ENCODE measurements at regions not wholly inside any gene's neighbourhood (a gene's known extent, or its start where the extent isn't known, plus 50 kb on each side); places are given as distances from the start of the nearest gene placed in this dataset.

DNA sequence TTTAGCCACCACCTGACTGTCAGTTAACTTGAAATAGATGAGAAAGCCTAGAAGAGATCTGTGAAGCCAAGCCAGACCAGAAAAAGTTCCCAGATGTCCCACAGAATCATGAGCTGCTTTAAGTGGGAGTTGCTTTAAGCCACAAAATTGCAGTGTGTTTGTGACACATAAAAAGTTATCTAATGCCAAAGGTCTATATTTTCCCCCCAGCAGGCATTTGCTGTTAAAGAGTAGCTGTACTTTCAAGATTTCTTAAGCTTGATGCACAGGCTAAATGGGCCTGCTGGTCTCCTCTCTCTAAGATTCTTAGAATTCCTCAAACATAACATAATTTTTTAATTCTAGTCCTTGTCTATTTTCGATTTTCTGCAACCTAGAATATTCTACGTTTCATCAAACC lies 825.7 kb downstream of the FAM181B start:
- H3K36me3 ChIP-seq (ENCODE audit: control insufficient read depth, insufficient read depth, low read length), result no peaks in the 10 kb centered on the region
- H3K23ac ChIP-seq (ENCODE audit: low read depth, low read length), result no peak overlapping the region
- no peak overlapping the region for H3K27ac ChIP-seq (ENCODE audit: insufficient read depth, low read length)
- H3K56ac ChIP-seq (ENCODE audit: extremely low read depth, insufficient read depth, low read length), result no peak overlapping the region
- no peaks in the 10 kb centered on the region for H4K20me1 ChIP-seq (ENCODE audit: insufficient read depth, low read length)
- H2BK5ac ChIP-seq (ENCODE audit: low read depth, low read length, poor library complexity, severe bottlenecking), result no peak overlapping the region
- no peaks in the 10 kb centered on the region for H3K9me1 ChIP-seq (ENCODE audit: insufficient read depth, low read length)
- no peak overlapping the region for H4K8ac ChIP-seq (ENCODE audit: low read depth in 2 of 2, low read length in 2 of 2)
- H3K27me3 ChIP-seq (ENCODE audit: control insufficient read depth, insufficient read depth, low read length), result no peaks in the 10 kb centered on the region
- WGBS, 2 experiments (ENCODE audit: extremely low coverage in 2 of 2, insufficient read length in 1 of 2), result no CpG with 5 or more reads among the region's 2 CpGs
- no TSS peak for BruUV-seq (replicated peaks)
- H3K4ac ChIP-seq (ENCODE audit: low read depth, low read length), result no peak overlapping the region
- H3K4me2 ChIP-seq (ENCODE audit: low read depth, low read length), result no peak overlapping the region
- ATAC-seq (ENCODE audit: low read depth) (no peak), DNase-seq (no peak)
- no peak overlapping the region for H2AK9ac ChIP-seq (replicated peaks; ENCODE audit: low read depth, low read length, poor library complexity)
- no peak overlapping the region for H2BK20ac ChIP-seq (ENCODE audit: low read depth, low read length)
- H3K18ac ChIP-seq (ENCODE audit: low read depth, low read length), result no peak overlapping the region
- ChIA-PET CTCF (no interaction called here), POLR2A (ENCODE audit: unreplicated experiment) (no interaction called here)
- in situ Hi-C loops (cut with MboI; ENCODE audit: low sequenced_read_pairs) (no loop called here), dilution Hi-C loops (cut with HindIII; ENCODE audit: low sequenced_read_pairs, unreplicated experiment) (no loop called here), intact Hi-C loops (cut with micrococcal nuclease) (no loop called here)
- no peak overlapping the region for H2AFZ ChIP-seq (replicated peaks; ENCODE audit: low read length, poor library complexity)
- no peak overlapping the region for H2AK5ac ChIP-seq (ENCODE audit: low read depth, low read length)
- H3K4me1 ChIP-seq (ENCODE audit: control insufficient read depth, insufficient read depth, low read length), result no peaks in the 10 kb centered on the region
- TF ChIP-seq CTCF (conservative IDR thresholded peaks at IDR 0.05; ENCODE audit: low read depth, low read length) (no peak), ELK1 (IDR thresholded peaks at IDR 0.05; ENCODE audit: borderline replicate concordance, low read depth, low read length) (no peak), SMC3 (IDR thresholded peaks at IDR 0.05; ENCODE audit: low read depth, low read length) (no peak), FOS (IDR thresholded peaks at IDR 0.05; ENCODE audit: low read depth, low read length) (no peak)
- H3K9ac ChIP-seq (ENCODE audit: low read depth, low read length), result no peak overlapping the region
- no peak overlapping the region for H3K14ac ChIP-seq (replicated peaks; ENCODE audit: low read depth, low read length)
- no peak overlapping the region for H3K4me3 ChIP-seq (ENCODE audit: insufficient read depth, low read depth, low read length)
- H4K91ac ChIP-seq (ENCODE audit: insufficient read depth, low read depth, low read length), result no peak overlapping the region
- H3K79me1 ChIP-seq (ENCODE audit: low read depth in 1 of 2, low read length in 2 of 2), result no peaks in the 10 kb centered on the region
- H3K9me3 ChIP-seq (ENCODE audit: control insufficient read depth, insufficient read depth, low read length), result peaks cover 2% of the 10 kb centered on the region; the same call in 1 of the 2 replicates
- H2BK120ac ChIP-seq (ENCODE audit: low read depth, low read length), result no peak overlapping the region
- H2BK15ac ChIP-seq (ENCODE audit: low read depth, low read length), result no peak overlapping the region
- no peak overlapping the region for H4K5ac ChIP-seq (ENCODE audit: low read depth, low read length)
